KMS-11 (cell line): ENCODE measurements at regions not wholly inside any gene's neighbourhood (a gene's known extent, or its start where the extent isn't known, plus 50 kb on each side); places are given as distances from the start of the nearest gene placed in this dataset.

Experiments
- H2AFZ ChIP-seq: fragments of 200-600 bp; sonication (generic); 2 replicates; pipeline ENCODE4 v1.6.1; 2016; ENCODE audit warnings: antibody characterized with exemption, mixed run types, low read depth
- H3K27ac ChIP-seq: fragments of 200-600 bp; sonication (generic); 2 replicates; pipeline ENCODE4 v1.6.1; 2016; ENCODE audit warnings: mild to moderate bottlenecking, mixed run types
- H3K27me3 ChIP-seq: fragments of 200-600 bp; sonication (generic); 2 replicates; pipeline ENCODE4 v1.6.1; 2017; ENCODE audit warnings: mild to moderate bottlenecking, low read depth, mixed run types, moderate library complexity; ENCODE audit not compliant: insufficient read depth
- H3K36me3 ChIP-seq: fragments of 200-600 bp; sonication (generic); 2 replicates; pipeline ENCODE4 v1.6.1; 2017; ENCODE audit warnings: mild to moderate bottlenecking, mixed run types; ENCODE audit not compliant: insufficient read depth
- H3K4me1 ChIP-seq: fragments of 200-600 bp; sonication (generic); 2 replicates; pipeline ENCODE4 v1.6.1; 2016; ENCODE audit warnings: mild to moderate bottlenecking, low read depth, mixed run types; ENCODE audit not compliant: poor library complexity, severe bottlenecking
- H3K4me2 ChIP-seq: fragments of 200-600 bp; sonication (generic); 2 replicates; pipeline ENCODE4 v1.7.0; 2016; ENCODE audit warnings: mild to moderate bottlenecking, mixed run types
- H3K4me3 ChIP-seq: fragments of 200-600 bp; sonication (generic); IDR thresholded peaks from 2 replicates; pipeline ENCODE4 v1.6.1; 2017; ENCODE audit warnings: low read depth, low read length, mixed read lengths; ENCODE audit not compliant: insufficient read depth
- H3K79me2 ChIP-seq: fragments of 200-600 bp; sonication (generic); 2 replicates; pipeline ENCODE4 v1.6.1; 2016; ENCODE audit warnings: low read depth, mixed run types; ENCODE audit not compliant: insufficient read depth
- H3K9ac ChIP-seq: fragments of 200-600 bp; sonication (generic); 2 replicates; pipeline ENCODE4 v1.6.1; 2016; ENCODE audit warnings: mild to moderate bottlenecking, mixed run types
- H4K20me1 ChIP-seq: fragments of 200-600 bp; sonication (generic); 2 replicates; pipeline ENCODE4 v1.6.1; 2016; ENCODE audit warnings: mild to moderate bottlenecking, mixed run types; ENCODE audit not compliant: insufficient read depth
- TF ChIP-seq, protein P1 (sequence below): fragments of 200-600 bp; sonication (generic); conservative IDR thresholded peaks from 2 replicates; pipeline ENCODE4 v1.6.1; 2017; ENCODE audit warnings: low read depth, mild to moderate bottlenecking, antibody characterized with exemption, low read length, moderate library complexity, mixed read lengths

GRCh38 chr14:104434214-104435076 lies 145.1 kb upstream of the C14orf180 start:
- Histone ChIP-seq H3K9ac (no peak overlapping the region), H2AFZ (no peak overlapping the region), H3K4me2 (no peak overlapping the region), H3K27me3 (peaks cover 2% of the 10 kb centered on the region; the same call in 1 of the 2 replicates), H3K4me3 (no peak overlapping the region), H3K4me1 (no peaks in the 10 kb centered on the region), H3K27ac (no peak overlapping the region), H4K20me1 (no peaks in the 10 kb centered on the region), H3K79me2 (no peaks in the 10 kb centered on the region), H3K36me3 (no peaks in the 10 kb centered on the region)
- TF ChIP-seq, protein P1, sequence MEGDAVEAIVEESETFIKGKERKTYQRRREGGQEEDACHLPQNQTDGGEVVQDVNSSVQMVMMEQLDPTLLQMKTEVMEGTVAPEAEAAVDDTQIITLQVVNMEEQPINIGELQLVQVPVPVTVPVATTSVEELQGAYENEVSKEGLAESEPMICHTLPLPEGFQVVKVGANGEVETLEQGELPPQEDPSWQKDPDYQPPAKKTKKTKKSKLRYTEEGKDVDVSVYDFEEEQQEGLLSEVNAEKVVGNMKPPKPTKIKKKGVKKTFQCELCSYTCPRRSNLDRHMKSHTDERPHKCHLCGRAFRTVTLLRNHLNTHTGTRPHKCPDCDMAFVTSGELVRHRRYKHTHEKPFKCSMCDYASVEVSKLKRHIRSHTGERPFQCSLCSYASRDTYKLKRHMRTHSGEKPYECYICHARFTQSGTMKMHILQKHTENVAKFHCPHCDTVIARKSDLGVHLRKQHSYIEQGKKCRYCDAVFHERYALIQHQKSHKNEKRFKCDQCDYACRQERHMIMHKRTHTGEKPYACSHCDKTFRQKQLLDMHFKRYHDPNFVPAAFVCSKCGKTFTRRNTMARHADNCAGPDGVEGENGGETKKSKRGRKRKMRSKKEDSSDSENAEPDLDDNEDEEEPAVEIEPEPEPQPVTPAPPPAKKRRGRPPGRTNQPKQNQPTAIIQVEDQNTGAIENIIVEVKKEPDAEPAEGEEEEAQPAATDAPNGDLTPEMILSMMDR = no peak

- H4K20me1 ChIP-seq = no peaks in the 10 kb centered on the region
- no peaks in the 10 kb centered on the region for H3K4me1 ChIP-seq
- peaks cover 6% of the 10 kb centered on the region; the same call in 1 of the 2 replicates for H3K27me3 ChIP-seq
- no peak overlapping the region for H3K27ac ChIP-seq
- TF ChIP-seq, protein P1 = no peak
- no peak overlapping the region for H3K4me2 ChIP-seq
- H3K36me3 ChIP-seq = no peaks in the 10 kb centered on the region
- no peaks in the 10 kb centered on the region for H3K79me2 ChIP-seq
- no peak overlapping the region for H3K9ac ChIP-seq
- H2AFZ ChIP-seq = no peak overlapping the region
- H3K4me3 ChIP-seq = no peak overlapping the region
Observed at GRCh38 chr14:104435147-104436046, 144.2 kb upstream of the C14orf180 start.

DNA sequence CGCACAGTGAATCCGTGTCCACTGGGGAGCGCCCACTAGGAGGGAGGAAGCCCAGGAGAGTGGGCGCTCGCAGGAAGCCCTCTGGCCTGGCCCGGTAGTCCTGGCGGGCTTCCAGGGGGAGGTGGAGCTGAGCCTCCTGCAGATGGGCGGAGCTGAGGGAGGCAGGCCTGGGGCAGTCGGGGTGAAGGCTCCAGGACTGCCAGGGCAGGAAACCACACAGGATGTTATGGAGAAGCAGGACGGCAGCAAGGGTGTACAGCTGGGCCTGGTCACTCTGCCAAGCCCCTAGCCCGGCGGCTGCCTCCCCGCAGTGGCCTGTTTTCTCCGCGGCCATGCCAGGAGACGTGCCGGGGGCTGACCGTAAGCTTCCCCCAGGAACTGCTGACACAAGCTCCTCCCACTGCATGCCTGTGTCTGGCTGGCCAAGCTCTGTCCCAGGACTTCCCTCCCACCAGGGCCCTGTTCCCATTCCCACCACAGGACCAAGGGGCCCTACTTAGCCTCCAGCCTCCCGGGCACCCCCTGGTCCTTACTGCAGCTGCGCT lies 143.4 kb upstream of the C14orf180 start:
- H3K9ac ChIP-seq = no peak overlapping the region
- no peaks in the 10 kb centered on the region for H4K20me1 ChIP-seq
- no peak overlapping the region for H3K4me3 ChIP-seq
- no peaks in the 10 kb centered on the region for H3K36me3 ChIP-seq
- H3K79me2 ChIP-seq = no peaks in the 10 kb centered on the region
- no peak overlapping the region for H3K4me2 ChIP-seq
- no peak overlapping the region for H2AFZ ChIP-seq
- no peaks in the 10 kb centered on the region for H3K4me1 ChIP-seq
- no peak overlapping the region for H3K27ac ChIP-seq
- TF ChIP-seq, protein P1 = no peak
- H3K27me3 ChIP-seq = peaks cover 7% of the 10 kb centered on the region; the same call in 1 of the 2 replicates
